ENCODE measurements at regions not wholly inside any gene's neighbourhood (a gene's known extent, or its start where the extent isn't known, plus 50 kb on each side); places are given as distances from the start of the nearest gene placed in this dataset.

- intact Hi-C loops (cut with micrococcal nuclease; ENCODE audit: unreplicated experiment) = no loop called here
- in situ Hi-C loops (cut with HindIII; ENCODE audit: low pct_unique_long_range_greater_than_20kb, low sequenced_read_pairs) = no loop called here
- ChIA-PET POLR2A (no interaction called here), CTCF (no interaction called here)
- Histone ChIP-seq H3K27me3 (ENCODE audit: control insufficient read depth, insufficient read depth, low read length) (no peaks in the 10 kb centered on the region), H3K4me1 (ENCODE audit: control insufficient read depth, insufficient read depth, low read length) (no peaks in the 10 kb centered on the region), H3K27ac (ENCODE audit: low read length) (no peak overlapping the region), H3K4me3 (ENCODE audit: low read depth in 2 of 2, low read length in 2 of 2) (no peak overlapping the region), H3K9me3 (ENCODE audit: control insufficient read depth, insufficient read depth, low read depth, low read length) (no peaks in the 10 kb centered on the region), H3K36me3 (ENCODE audit: control insufficient read depth, insufficient read depth, low read length) (no peaks in the 10 kb centered on the region)
- TF ChIP-seq POLR2AphosphoS5 (IDR thresholded peaks at IDR 0.05; ENCODE audit: low read depth, low read length) = no peak
- no peak for TF ChIP-seq CTCF (IDR thresholded peaks at IDR 0.05)
- no peak for TF ChIP-seq SIN3A (IDR thresholded peaks at IDR 0.05; ENCODE audit: borderline replicate concordance, insufficient read depth, low read depth, low read length)
- TF ChIP-seq TCF7L2 (IDR thresholded peaks at IDR 0.05; ENCODE audit: low read depth, low read length) = no peak
- no peak for TF ChIP-seq REST (IDR thresholded peaks at IDR 0.05; ENCODE audit: insufficient read depth in 1 of 2, low read depth in 2 of 2, low read length in 1 of 2)
- no TSS peak for BruUV-seq (replicated peaks)
- DNase-seq (ENCODE audit: low read depth, low spot score) = no peak
- ATAC-seq = no peak
Observed at GRCh38 chr4:159607809-159608208, 504.9 kb downstream of the RAPGEF2 start.

GRCh38 chr4:159608436-159608835, 505.6 kb downstream of the RAPGEF2 start:
- in situ Hi-C loops (cut with HindIII; ENCODE audit: low pct_unique_long_range_greater_than_20kb, low sequenced_read_pairs) (no loop called here), intact Hi-C loops (cut with micrococcal nuclease; ENCODE audit: unreplicated experiment) (no loop called here)
- no peak for TF ChIP-seq SIN3A (IDR thresholded peaks at IDR 0.05; ENCODE audit: borderline replicate concordance, insufficient read depth, low read depth, low read length)
- no peak for TF ChIP-seq TCF7L2 (IDR thresholded peaks at IDR 0.05; ENCODE audit: low read depth, low read length)
- no peak for TF ChIP-seq REST (IDR thresholded peaks at IDR 0.05; ENCODE audit: insufficient read depth in 1 of 2, low read depth in 2 of 2, low read length in 1 of 2)
- TF ChIP-seq CTCF (IDR thresholded peaks at IDR 0.05) = no peak
- TF ChIP-seq POLR2AphosphoS5 (IDR thresholded peaks at IDR 0.05; ENCODE audit: low read depth, low read length) = no peak
- DNase-seq (ENCODE audit: low read depth, low spot score) = no peak
- no peaks in the 10 kb centered on the region for H3K9me3 ChIP-seq (ENCODE audit: control insufficient read depth, insufficient read depth, low read depth, low read length)
- no peak overlapping the region for H3K4me3 ChIP-seq (ENCODE audit: low read depth in 2 of 2, low read length in 2 of 2)
- H3K27me3 ChIP-seq (ENCODE audit: control insufficient read depth, insufficient read depth, low read length) = no peaks in the 10 kb centered on the region
- ChIA-PET CTCF (no interaction called here), POLR2A (no interaction called here)
- H3K36me3 ChIP-seq (ENCODE audit: control insufficient read depth, insufficient read depth, low read length) = no peaks in the 10 kb centered on the region
- H3K4me1 ChIP-seq (ENCODE audit: control insufficient read depth, insufficient read depth, low read length) = no peaks in the 10 kb centered on the region
- ATAC-seq = no peak
- BruUV-seq (replicated peaks) = no TSS peak
- H3K27ac ChIP-seq (ENCODE audit: low read length) = no peak overlapping the region

Measured in Panc1 (cell line).